ENCODE measurements at regions not wholly inside any gene's neighbourhood (a gene's known extent, or its start where the extent isn't known, plus 50 kb on each side); places are given as distances from the start of the nearest gene placed in this dataset.

DNA sequence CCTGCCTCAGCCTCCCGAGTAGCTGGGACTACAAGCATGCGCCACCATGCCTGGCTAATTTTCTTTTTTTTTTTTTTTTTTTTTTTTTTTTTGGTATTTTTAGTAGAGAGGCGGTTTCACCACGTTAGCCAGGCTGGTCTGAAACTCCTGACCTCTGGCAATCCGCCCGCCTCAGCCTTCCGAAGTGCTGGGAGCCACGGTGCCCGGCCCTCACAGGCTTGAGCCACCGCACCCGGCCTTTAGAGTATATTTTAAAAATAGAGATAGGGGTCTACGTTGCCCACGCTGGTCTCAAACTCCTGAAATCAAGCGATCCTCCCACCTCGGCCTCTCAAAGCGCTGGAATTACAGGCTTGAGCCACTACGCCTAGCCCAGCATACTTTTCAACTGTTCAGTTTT lies 93.4 kb upstream of the CHD2 start:
- Histone ChIP-seq H3K4me3 (ENCODE audit: low read depth, low read length) (no peak overlapping the region), H3K27me3 (ENCODE audit: control insufficient read depth, insufficient read depth, low read length) (no peaks in the 10 kb centered on the region), H3K27ac (no peak overlapping the region), H3K4me2 (ENCODE audit: low read length) (no peak overlapping the region), H3K36me3 (ENCODE audit: control insufficient read depth, insufficient read depth, low read length) (no peaks in the 10 kb centered on the region), H2AFZ (no peak overlapping the region), H3K9ac (no peak overlapping the region), H3K79me2 (no peaks in the 10 kb centered on the region), H3K4me1 (peaks cover 7% of the 10 kb centered on the region), H3K9me3 (ENCODE audit: control insufficient read depth, low read length) (no peaks in the 10 kb centered on the region)
- TF ChIP-seq, protein P1, sequence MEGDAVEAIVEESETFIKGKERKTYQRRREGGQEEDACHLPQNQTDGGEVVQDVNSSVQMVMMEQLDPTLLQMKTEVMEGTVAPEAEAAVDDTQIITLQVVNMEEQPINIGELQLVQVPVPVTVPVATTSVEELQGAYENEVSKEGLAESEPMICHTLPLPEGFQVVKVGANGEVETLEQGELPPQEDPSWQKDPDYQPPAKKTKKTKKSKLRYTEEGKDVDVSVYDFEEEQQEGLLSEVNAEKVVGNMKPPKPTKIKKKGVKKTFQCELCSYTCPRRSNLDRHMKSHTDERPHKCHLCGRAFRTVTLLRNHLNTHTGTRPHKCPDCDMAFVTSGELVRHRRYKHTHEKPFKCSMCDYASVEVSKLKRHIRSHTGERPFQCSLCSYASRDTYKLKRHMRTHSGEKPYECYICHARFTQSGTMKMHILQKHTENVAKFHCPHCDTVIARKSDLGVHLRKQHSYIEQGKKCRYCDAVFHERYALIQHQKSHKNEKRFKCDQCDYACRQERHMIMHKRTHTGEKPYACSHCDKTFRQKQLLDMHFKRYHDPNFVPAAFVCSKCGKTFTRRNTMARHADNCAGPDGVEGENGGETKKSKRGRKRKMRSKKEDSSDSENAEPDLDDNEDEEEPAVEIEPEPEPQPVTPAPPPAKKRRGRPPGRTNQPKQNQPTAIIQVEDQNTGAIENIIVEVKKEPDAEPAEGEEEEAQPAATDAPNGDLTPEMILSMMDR (IDR thresholded peaks at IDR 0.05): no peak

DNA sequence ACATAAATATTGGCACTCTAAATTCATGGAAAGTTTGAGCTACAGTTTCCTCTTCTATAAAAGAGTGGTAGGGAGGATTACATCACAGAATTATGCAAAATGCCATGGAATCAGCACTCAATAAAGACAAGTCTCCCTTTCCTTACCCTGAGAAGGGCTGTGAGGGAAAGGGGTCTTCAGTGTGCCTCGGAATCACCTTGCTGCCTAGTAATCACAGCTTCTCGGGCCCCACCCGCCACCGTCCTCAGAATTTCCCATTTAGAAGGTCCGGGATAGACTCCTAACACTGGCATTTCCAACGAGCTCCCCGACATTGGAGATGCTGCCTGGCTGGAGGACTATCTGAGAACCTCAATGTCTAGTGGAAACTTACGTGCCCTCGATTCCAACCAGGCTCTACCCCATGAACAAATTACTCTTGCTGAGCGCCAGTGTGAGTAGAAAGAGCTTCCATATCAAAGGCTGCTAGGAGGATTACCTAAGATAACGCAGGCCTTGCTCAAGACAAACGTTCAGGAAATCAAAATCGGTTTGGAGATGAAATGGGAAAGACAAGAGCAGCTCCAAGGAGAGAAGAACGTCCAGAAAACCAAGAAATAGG lies 92.1 kb upstream of the CHD2 start:
- Histone ChIP-seq H3K9me3 (ENCODE audit: control insufficient read depth, low read length) (no peaks in the 10 kb centered on the region), H3K27me3 (ENCODE audit: control insufficient read depth, insufficient read depth, low read length) (no peaks in the 10 kb centered on the region), H3K27ac (peak overlapping the region; percentile 99), H3K4me2 (ENCODE audit: low read length) (peak overlapping the region; percentile 68), H2AFZ (peak overlapping the region; percentile 82), H3K79me2 (peaks cover 3% of the 10 kb centered on the region), H3K4me1 (peaks cover 7% of the 10 kb centered on the region), H3K36me3 (ENCODE audit: control insufficient read depth, insufficient read depth, low read length) (no peaks in the 10 kb centered on the region), H3K9ac (no peak overlapping the region), H3K4me3 (ENCODE audit: low read depth, low read length) (peak overlapping the region; percentile 48)
- TF ChIP-seq, protein P1 (IDR thresholded peaks at IDR 0.05): no peak

DNA sequence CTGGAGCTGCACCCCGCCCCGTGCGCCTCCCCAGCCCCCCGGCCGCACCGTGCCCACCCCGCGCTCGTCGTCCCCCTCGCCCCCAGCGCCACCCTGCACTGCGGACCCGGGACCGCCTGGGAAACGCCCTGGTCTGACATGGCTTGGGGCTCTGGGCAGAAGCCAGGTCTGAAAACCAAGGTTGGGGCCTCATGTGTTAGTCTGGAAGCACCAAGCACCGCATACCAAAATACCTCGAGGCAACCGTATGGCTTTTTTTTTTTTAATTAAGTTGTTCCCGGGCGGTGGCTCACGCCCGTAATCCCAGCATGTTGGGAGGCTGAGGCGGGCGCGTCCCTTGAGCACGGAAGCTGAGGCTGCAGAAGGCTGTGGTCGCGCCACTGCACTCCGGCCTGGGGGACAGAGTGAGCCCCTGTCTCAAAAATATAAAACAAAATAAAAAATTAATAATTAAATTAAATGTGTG lies 91.5 kb upstream of the CHD2 start:
- TF ChIP-seq, protein P1 (IDR thresholded peaks at IDR 0.05): no peak
- Histone ChIP-seq H3K4me1 (peaks cover 7% of the 10 kb centered on the region), H2AFZ (peak overlapping the region; percentile 82), H3K36me3 (ENCODE audit: control insufficient read depth, insufficient read depth, low read length) (no peaks in the 10 kb centered on the region), H3K79me2 (peaks cover 3% of the 10 kb centered on the region), H3K9me3 (ENCODE audit: control insufficient read depth, low read length) (no peaks in the 10 kb centered on the region), H3K4me3 (ENCODE audit: low read depth, low read length) (peak overlapping the region; percentile 48), H3K27ac (peak overlapping the region; percentile 99), H3K4me2 (ENCODE audit: low read length) (peak overlapping the region; percentile 68), H3K9ac (no peak overlapping the region), H3K27me3 (ENCODE audit: control insufficient read depth, insufficient read depth, low read length) (no peaks in the 10 kb centered on the region)

DNA sequence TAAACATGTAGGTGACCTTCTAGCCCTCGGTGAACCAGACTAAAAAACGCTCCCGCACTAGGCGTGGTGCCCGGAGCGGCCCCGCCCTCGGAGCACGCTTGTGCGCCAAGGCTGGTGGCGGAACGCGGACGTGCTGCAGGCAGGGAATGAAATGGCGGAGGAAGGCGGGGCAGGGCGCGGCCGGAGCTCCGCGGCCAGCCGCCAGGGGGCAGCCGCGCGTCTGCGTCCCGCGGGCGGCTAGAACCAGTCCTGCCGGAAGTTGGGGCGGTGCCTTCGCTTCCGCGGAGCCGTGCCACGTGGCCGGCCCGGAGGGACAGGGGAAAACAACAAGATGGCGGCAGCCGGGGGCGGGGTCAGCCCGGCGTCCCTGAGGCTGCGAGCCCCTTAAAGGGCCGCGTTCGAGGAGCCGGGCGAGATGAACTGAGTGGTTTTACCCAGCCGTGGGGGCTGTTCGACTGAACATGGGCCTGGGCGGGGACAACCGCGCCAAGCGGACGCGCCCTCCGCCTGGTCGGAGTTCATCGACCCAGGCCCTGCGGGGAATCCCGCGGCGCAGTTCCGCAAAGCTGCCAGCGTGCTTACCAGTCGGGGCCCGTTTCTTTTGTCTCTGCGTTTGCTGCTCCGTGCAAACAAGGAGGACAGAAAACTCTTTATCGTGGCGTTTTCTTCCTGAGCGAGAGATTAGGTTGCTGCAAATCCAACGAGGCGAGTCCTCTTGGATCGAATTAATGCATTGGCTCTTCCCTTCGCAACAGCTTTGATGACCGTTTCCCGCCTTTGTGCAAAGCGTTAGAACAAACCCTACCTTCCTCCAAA lies 90.9 kb upstream of the CHD2 start:
- H3K27ac ChIP-seq: peak overlapping the region; percentile 99
- no peaks in the 10 kb centered on the region for H3K36me3 ChIP-seq (ENCODE audit: control insufficient read depth, insufficient read depth, low read length)
- H2AFZ ChIP-seq: peak overlapping the region; percentile 85
- peak overlapping the region; percentile 88 for H3K4me2 ChIP-seq (ENCODE audit: low read length)
- H3K9ac ChIP-seq: no peak overlapping the region
- TF ChIP-seq, protein P1 (IDR thresholded peaks at IDR 0.05): peak; percentile 89
- peaks cover 7% of the 10 kb centered on the region for H3K4me1 ChIP-seq
- peak overlapping the region; percentile 79 for H3K4me3 ChIP-seq (ENCODE audit: low read depth, low read length)
- no peaks in the 10 kb centered on the region for H3K27me3 ChIP-seq (ENCODE audit: control insufficient read depth, insufficient read depth, low read length)
- peaks cover 3% of the 10 kb centered on the region for H3K79me2 ChIP-seq
- no peaks in the 10 kb centered on the region for H3K9me3 ChIP-seq (ENCODE audit: control insufficient read depth, low read length)

Data from parathyroid adenoma (tissue), 2 donors.